ENCODE measurements at regions not wholly inside any gene's neighbourhood (a gene's known extent, or its start where the extent isn't known, plus 50 kb on each side); places are given as distances from the start of the nearest gene placed in this dataset.

DNA sequence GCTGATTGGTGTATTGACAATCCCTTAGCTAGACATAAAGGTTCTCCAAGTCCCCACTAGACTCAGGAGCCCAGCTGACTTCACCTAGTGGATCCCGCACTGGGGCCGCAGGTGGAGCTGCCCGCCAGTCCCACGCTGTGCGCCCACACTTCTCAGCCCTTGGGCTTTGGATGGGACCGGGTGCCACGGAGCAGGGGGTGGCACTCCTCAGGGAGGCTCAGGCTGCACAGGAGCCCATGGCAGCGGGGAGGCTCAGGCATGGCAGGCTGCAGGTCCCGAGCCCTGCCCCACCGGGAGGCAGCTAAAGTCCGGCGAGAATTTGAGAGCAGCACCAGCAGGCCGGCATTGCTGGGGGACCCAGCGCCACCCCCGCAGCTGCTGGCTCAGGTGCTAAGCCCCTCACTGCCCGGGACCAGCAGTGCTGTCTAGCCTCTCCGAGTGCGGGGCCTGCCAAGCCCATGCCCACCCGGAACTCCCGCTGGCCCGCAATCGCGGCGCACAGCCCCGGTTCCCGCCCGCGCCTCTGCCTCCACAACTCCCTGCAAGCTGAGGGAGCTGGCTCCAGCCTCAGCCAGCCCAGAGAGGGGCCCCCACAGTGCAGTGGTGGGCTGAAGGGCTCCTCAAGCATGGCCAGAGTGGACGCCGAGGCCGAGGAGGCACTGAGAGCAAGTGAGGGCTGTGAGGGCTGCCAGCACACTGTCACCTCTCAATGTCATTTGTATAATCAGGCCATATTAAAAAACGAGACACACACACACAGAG lies 437.2 kb downstream of the CSNK1G3 start:
- H2AK5ac ChIP-seq (ENCODE audit: insufficient read length, low read length): no peak overlapping the region
- H2BK20ac ChIP-seq (ENCODE audit: low read depth, low read length, poor library complexity, severe bottlenecking): no peak overlapping the region
- H3K18ac ChIP-seq (ENCODE audit: insufficient read length, low read depth, low read length): no peak overlapping the region
- no peak overlapping the region for H3K4ac ChIP-seq (ENCODE audit: low read depth, low read length)
- no peak overlapping the region for H2AFZ ChIP-seq (ENCODE audit: low read length)
- H3K27ac ChIP-seq (ENCODE audit: insufficient read length, low read depth, low read length): no peak overlapping the region
- H2BK5ac ChIP-seq (ENCODE audit: insufficient read length, low read length): no peak overlapping the region
- H3K9ac ChIP-seq (ENCODE audit: extremely low read depth, insufficient read length, low read length): no peak overlapping the region
- no peak overlapping the region; a peak in 1 of 7 replicates for H3K27ac Mint-ChIP-seq
- H3K4me3 Mint-ChIP-seq: no peak overlapping the region
- H3K27me3 ChIP-seq (ENCODE audit: insufficient read depth, low read length): no peaks in the 10 kb centered on the region
- no peak overlapping the region for H2BK120ac ChIP-seq (ENCODE audit: low read depth, low read length, poor library complexity, severe bottlenecking)
- H3K79me1 ChIP-seq (ENCODE audit: insufficient read depth, low read depth, low read length, poor library complexity, severe bottlenecking): no peaks in the 10 kb centered on the region
- no peak for DNase-seq
- no peaks in the 10 kb centered on the region for H3K23me2 ChIP-seq (ENCODE audit: insufficient read length, low read depth, low read length, poor library complexity, severe bottlenecking)
- H3K36me3 Mint-ChIP-seq (ENCODE audit: insufficient read depth in 1 of 3, low read depth in 3 of 3): peaks cover 18 to 43% (median 19%) of the 10 kb centered on the region in 3 experiments
- TF ChIP-seq, protein P1, sequence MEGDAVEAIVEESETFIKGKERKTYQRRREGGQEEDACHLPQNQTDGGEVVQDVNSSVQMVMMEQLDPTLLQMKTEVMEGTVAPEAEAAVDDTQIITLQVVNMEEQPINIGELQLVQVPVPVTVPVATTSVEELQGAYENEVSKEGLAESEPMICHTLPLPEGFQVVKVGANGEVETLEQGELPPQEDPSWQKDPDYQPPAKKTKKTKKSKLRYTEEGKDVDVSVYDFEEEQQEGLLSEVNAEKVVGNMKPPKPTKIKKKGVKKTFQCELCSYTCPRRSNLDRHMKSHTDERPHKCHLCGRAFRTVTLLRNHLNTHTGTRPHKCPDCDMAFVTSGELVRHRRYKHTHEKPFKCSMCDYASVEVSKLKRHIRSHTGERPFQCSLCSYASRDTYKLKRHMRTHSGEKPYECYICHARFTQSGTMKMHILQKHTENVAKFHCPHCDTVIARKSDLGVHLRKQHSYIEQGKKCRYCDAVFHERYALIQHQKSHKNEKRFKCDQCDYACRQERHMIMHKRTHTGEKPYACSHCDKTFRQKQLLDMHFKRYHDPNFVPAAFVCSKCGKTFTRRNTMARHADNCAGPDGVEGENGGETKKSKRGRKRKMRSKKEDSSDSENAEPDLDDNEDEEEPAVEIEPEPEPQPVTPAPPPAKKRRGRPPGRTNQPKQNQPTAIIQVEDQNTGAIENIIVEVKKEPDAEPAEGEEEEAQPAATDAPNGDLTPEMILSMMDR (conservative IDR thresholded peaks at IDR 0.05): no peak
- no peak overlapping the region for H3K4me2 ChIP-seq (ENCODE audit: insufficient read depth, insufficient read length, low read length)
- no peak overlapping the region for H4K8ac ChIP-seq (replicated peaks; ENCODE audit: insufficient read length, low read depth, low read length)
- H2BK12ac ChIP-seq (ENCODE audit: insufficient read length, low read depth, low read length): no peak overlapping the region
- peaks cover 0 to 17% of the 10 kb centered on the region in 2 experiments; a peak in 3 of 4 replicates for H3K4me1 Mint-ChIP-seq
- H3K27me3 Mint-ChIP-seq (ENCODE audit: low read depth): no peaks in the 10 kb centered on the region; the same call in none of the 2 replicates
- no peaks in the 10 kb centered on the region for H3K9me3 ChIP-seq (ENCODE audit: control insufficient read depth, low read depth, low read length)
- H2BK15ac ChIP-seq (ENCODE audit: low read depth, low read length): no peak overlapping the region
- no peak overlapping the region for H4K91ac ChIP-seq (ENCODE audit: insufficient read length, low read depth, low read length)
- peaks cover 13 to 15% of the 10 kb centered on the region in 2 experiments; a peak in 4 of 5 replicates for H3K9me3 Mint-ChIP-seq
- no peak overlapping the region for H3K14ac ChIP-seq (ENCODE audit: insufficient read depth, low read length)
- H4K5ac ChIP-seq (ENCODE audit: insufficient read length, low read depth, low read length): no peak overlapping the region
- no peaks in the 10 kb centered on the region for H4K20me1 ChIP-seq (ENCODE audit: control insufficient read depth, insufficient read depth, insufficient read length)
- H3K4me1 ChIP-seq (ENCODE audit: insufficient read depth, low read length): no peaks in the 10 kb centered on the region
- no CpG with 5 or more reads among the region's 32 CpGs for WGBS (ENCODE audit: extremely low coverage, insufficient read length, low lambda C conversion rate)
- no peak overlapping the region for H3K56ac ChIP-seq (ENCODE audit: insufficient read length, low read depth, low read length)
- no peak overlapping the region for H3T11ph ChIP-seq (ENCODE audit: low read length)
- H3K23ac ChIP-seq (ENCODE audit: insufficient read length, low read depth, low read length): no peak overlapping the region
- H3K79me2 ChIP-seq (ENCODE audit: insufficient read depth, low read length): no peaks in the 10 kb centered on the region
